IMR-90 (cell line): ENCODE measurements at regions not wholly inside any gene's neighbourhood (a gene's known extent, or its start where the extent isn't known, plus 50 kb on each side); places are given as distances from the start of the nearest gene placed in this dataset.

Experiments
- ATAC-seq: fragments of 200-7000 bp; cut with Tn5 transposase; 2 replicates; pipeline ENCODE4 v1.9.1; 2020; ENCODE audit warnings: low read depth, mild to moderate bottlenecking, moderate library complexity
- BruUV-seq: library from RNA; stranded (reverse); fragments of 400-500 nt; replicated peaks from 2 replicates; lab custom pipeline; 2021; lab: Mats Ljungman, UMichigan
- CTCF ChIA-PET: fragments of 300-600 bp; formaldehyde crosslinking; extraction: SDS; loops from one replicate; lab custom pipeline; 2021; ENCODE audit warnings: antibody characterized with exemption; lab: Yijun Ruan, JAX
- POLR2A ChIA-PET: fragments of 300-600 bp; sonication (Branson Sonifier 250); formaldehyde crosslinking; loops from one replicate; lab custom pipeline; 2022; ENCODE audit warnings: antibody characterized with exemption; ENCODE audit not compliant: unreplicated experiment; lab: Charles Lee
- DNase-seq: peaks from one replicate; pipeline ENCODE4 v3.0.0; 2013
- H2AFZ ChIP-seq: replicated peaks from 2 replicates; pipeline ENCODE3; 2013; ENCODE audit warnings: low read length, mild to moderate bottlenecking; ENCODE audit not compliant: poor library complexity
- H2AK5ac ChIP-seq: 2 replicates; pipeline ENCODE4 v1.6.1; 2013; ENCODE audit warnings: low read depth, low read length, inconsistent platforms
- H2AK9ac ChIP-seq: replicated peaks from 2 replicates; pipeline ENCODE3; 2013; ENCODE audit warnings: mild to moderate bottlenecking, low read depth, low read length, moderate library complexity; ENCODE audit not compliant: poor library complexity
- H2BK120ac ChIP-seq: 2 replicates; pipeline ENCODE4 v1.6.1; 2013; ENCODE audit warnings: low read depth, low read length, inconsistent platforms
- H2BK15ac ChIP-seq: 3 replicates; pipeline ENCODE4 v1.6.1; 2013; ENCODE audit warnings: low read depth, low read length, inconsistent platforms
- H2BK20ac ChIP-seq: 2 replicates; pipeline ENCODE4 v1.6.1; 2013; ENCODE audit warnings: low read depth, mild to moderate bottlenecking, inconsistent platforms, low read length, moderate library complexity
- H2BK5ac ChIP-seq: 2 replicates; pipeline ENCODE4 v1.6.1; 2013; ENCODE audit warnings: mild to moderate bottlenecking, low read depth, low read length, inconsistent platforms; ENCODE audit not compliant: poor library complexity, severe bottlenecking
- H3K14ac ChIP-seq: replicated peaks from 2 replicates; pipeline ENCODE4 v1.6.1; 2013; ENCODE audit warnings: low read depth, low read length, inconsistent platforms
- H3K18ac ChIP-seq: 2 replicates; pipeline ENCODE4 v1.6.1; 2013; ENCODE audit warnings: low read depth, low read length, control low read depth
- H3K23ac ChIP-seq: 2 replicates; pipeline ENCODE4 v1.6.1; 2013; ENCODE audit warnings: low read depth, low read length, inconsistent platforms
- H3K27ac ChIP-seq: 2 replicates; pipeline ENCODE4 v1.5.1; 2013; ENCODE audit warnings: mild to moderate bottlenecking, control low read depth, low read length; ENCODE audit not compliant: insufficient read depth
- H3K27me3 ChIP-seq: 2 replicates; pipeline ENCODE4 v1.6.1; 2013; ENCODE audit warnings: low read length; ENCODE audit not compliant: control insufficient read depth, insufficient read depth
- H3K36me3 ChIP-seq: 2 replicates; pipeline ENCODE4 v1.6.1; 2013; ENCODE audit warnings: low read length, mixed read lengths; ENCODE audit not compliant: control insufficient read depth, insufficient read depth
- H3K4ac ChIP-seq: 2 replicates; pipeline ENCODE4 v1.6.1; 2013; ENCODE audit warnings: low read depth, low read length, inconsistent platforms
- H3K4me1 ChIP-seq: 2 replicates; pipeline ENCODE4 v1.6.1; 2013; ENCODE audit warnings: low read length, mixed read lengths; ENCODE audit not compliant: control insufficient read depth, insufficient read depth
- H3K4me2 ChIP-seq: 2 replicates; pipeline ENCODE4 v1.6.1; 2013; ENCODE audit warnings: low read depth, mild to moderate bottlenecking, control low read depth, low read length, moderate library complexity
- H3K4me3 ChIP-seq: 2 replicates; pipeline ENCODE4 v1.5.1; 2013; ENCODE audit warnings: low read depth, mild to moderate bottlenecking, control low read depth, low read length, moderate library complexity; ENCODE audit not compliant: insufficient read depth
- H3K56ac ChIP-seq: 2 replicates; pipeline ENCODE4 v1.6.1; 2013; ENCODE audit warnings: low read length, inconsistent platforms; ENCODE audit not compliant: insufficient read depth; ENCODE audit errors: extremely low read depth
- H3K79me1 ChIP-seq, 2 experiments: 2 replicates each; pipeline ENCODE4 v1.6.1; 2013; ENCODE audit warnings: low read length in 2 of 2, inconsistent platforms in 1 of 2, low read depth in 1 of 2
- H3K9ac ChIP-seq: 2 replicates; pipeline ENCODE4 v1.6.1; 2013; ENCODE audit warnings: low read depth, low read length, control low read depth
- H3K9me1 ChIP-seq: 2 replicates; pipeline ENCODE4 v1.6.1; 2013; ENCODE audit warnings: low read length, inconsistent platforms; ENCODE audit not compliant: insufficient read depth
- H3K9me3 ChIP-seq: 2 replicates; pipeline ENCODE4 v1.6.1; 2013; ENCODE audit warnings: low read length; ENCODE audit not compliant: control insufficient read depth, insufficient read depth
- H4K20me1 ChIP-seq: 2 replicates; pipeline ENCODE4 v1.6.1; 2013; ENCODE audit warnings: low read length, inconsistent platforms; ENCODE audit not compliant: insufficient read depth
- H4K5ac ChIP-seq: 2 replicates; pipeline ENCODE4 v1.6.1; 2013; ENCODE audit warnings: mild to moderate bottlenecking, low read depth, low read length, control low read depth
- H4K8ac ChIP-seq, 2 experiments: 2 replicates each; pipeline ENCODE4 v1.6.1; 2013; ENCODE audit warnings: low read depth in 2 of 2, low read length in 2 of 2, control low read depth in 1 of 2, inconsistent platforms in 1 of 2
- H4K91ac ChIP-seq: 2 replicates; pipeline ENCODE4 v1.6.1; 2013; ENCODE audit warnings: low read depth, low read length, inconsistent platforms; ENCODE audit not compliant: insufficient read depth
- BHLHE40 ChIP-seq: fragments of 150-350 bp; IDR thresholded peaks from 2 replicates; pipeline ENCODE4 v1.6.1; 2016; ENCODE audit warnings: mild to moderate bottlenecking, low read depth, low read length
- CEBPB ChIP-seq: IDR thresholded peaks from 2 replicates; pipeline ENCODE4 v1.6.1; 2012; ENCODE audit warnings: low read depth, low read length, improper control_type of control experiment
- CHD1 ChIP-seq: IDR thresholded peaks from 2 replicates; pipeline ENCODE4 v1.6.1; 2012; ENCODE audit warnings: low read depth, low read length, improper control_type of control experiment
- CTCF ChIP-seq: conservative IDR thresholded peaks from 2 replicates; pipeline ENCODE4 v1.5.1; 2012; ENCODE audit warnings: mild to moderate bottlenecking, low read depth, low read length, improper control_type of control experiment
- ELK1 ChIP-seq: fragments of 150-350 bp; IDR thresholded peaks from 2 replicates; pipeline ENCODE4 v1.6.1; 2016; ENCODE audit warnings: low read depth, mild to moderate bottlenecking, low read length, moderate library complexity, borderline replicate concordance
- FOS ChIP-seq: fragments of 150-350 bp; IDR thresholded peaks from 2 replicates; pipeline ENCODE4 v1.6.1; 2016; ENCODE audit warnings: low read depth, low read length
- MAFK ChIP-seq: IDR thresholded peaks from 2 replicates; pipeline ENCODE4 v1.6.1; 2012; ENCODE audit warnings: low read depth, low read length, improper control_type of control experiment
- MAZ ChIP-seq: IDR thresholded peaks from 2 replicates; pipeline ENCODE4 v1.6.1; 2012; ENCODE audit warnings: low read depth, mild to moderate bottlenecking, low read length, improper control_type of control experiment, moderate library complexity, borderline replicate concordance
- MXI1 ChIP-seq: IDR thresholded peaks from 2 replicates; pipeline ENCODE4 v1.6.1; 2012; ENCODE audit warnings: low read depth, mild to moderate bottlenecking, low read length, moderate library complexity, borderline replicate concordance
- NFE2L2 ChIP-seq: fragments of 150-350 bp; IDR thresholded peaks from 2 replicates; pipeline ENCODE4 v1.6.1; 2016; ENCODE audit warnings: low read depth, mild to moderate bottlenecking, low read length
- POLR2A ChIP-seq: IDR thresholded peaks from 2 replicates; pipeline ENCODE4 v1.6.1; 2012; ENCODE audit warnings: mild to moderate bottlenecking, low read depth, low read length
- RAD21 ChIP-seq: IDR thresholded peaks from 2 replicates; pipeline ENCODE4 v1.6.1; 2012; ENCODE audit warnings: low read length, improper control_type of control experiment
- RCOR1 ChIP-seq: IDR thresholded peaks from 2 replicates; pipeline ENCODE4 v1.6.1; 2012; ENCODE audit warnings: mild to moderate bottlenecking, low read length, improper control_type of control experiment; ENCODE audit not compliant: insufficient replicate concordance
- RFX5 ChIP-seq: IDR thresholded peaks from 2 replicates; pipeline ENCODE4 v1.8.0; 2012; ENCODE audit warnings: low read depth, mild to moderate bottlenecking, low read length, moderate library complexity
- SMC3 ChIP-seq: fragments of 150-350 bp; IDR thresholded peaks from 2 replicates; pipeline ENCODE4 v1.6.1; 2016; ENCODE audit warnings: low read depth, mild to moderate bottlenecking, antibody characterized with exemption, low read length, moderate library complexity
- USF2 ChIP-seq: fragments of 150-350 bp; IDR thresholded peaks from 2 replicates; pipeline ENCODE4 v1.6.1; 2017; ENCODE audit warnings: mild to moderate bottlenecking, antibody characterized with exemption, low read length, low read depth
- WGBS, 2 experiments: methylation state at CpG; one replicate each; pipeline versions ENCODE4 v1.1.5 to v1.1.7; 2013; ENCODE audit warnings: missing lambda C conversion rate in 2 of 2; ENCODE audit not compliant: insufficient read length in 1 of 2; ENCODE audit errors: extremely low coverage in 2 of 2; 5-methylcytosine and 5-hydroxymethylcytosine counted together
- dilution Hi-C: fragments of 300-500 bp; cut with HindIII; formaldehyde crosslinking; loops from one replicate; pipeline ENCODE4 v1.14.3; 2018; ENCODE audit warnings: low sequenced_read_pairs; ENCODE audit not compliant: unreplicated experiment
- in situ Hi-C: fragments of 300-500 bp; cut with MboI; formaldehyde crosslinking; loops from 3 replicates; pipeline ENCODE4 v1.14.3; 2019; ENCODE audit warnings: low sequenced_read_pairs, inconsistent platforms, mixed read lengths
- intact Hi-C: fragments of 100-400 bp; cut with micrococcal nuclease; formaldehyde crosslinking; loops from 2 replicates; pipeline ENCODE4 v1.10.0; 2022

GRCh38 chr19:42655748-42656147, 61.0 kb upstream of the CEACAM8 start:
- POLR2A ChIA-PET: no interaction called here
- no TSS peak for BruUV-seq
- no peak overlapping the region for H3K4ac ChIP-seq

More at GRCh38 chr19:42655748-42656147, 61.0 kb upstream of the CEACAM8 start:
- Histone ChIP-seq H2BK5ac (no peak overlapping the region), H2AK5ac (no peak overlapping the region), H3K4me1 (no peaks in the 10 kb centered on the region), H3K9me3 (peaks cover 2% of the 10 kb centered on the region; the same call in 1 of the 2 replicates), H2AK9ac (no peak overlapping the region), H4K5ac (no peak overlapping the region), H3K79me1 (no peaks in the 10 kb centered on the region), H3K4me3 (no peak overlapping the region), H3K23ac (no peak overlapping the region), H4K8ac (no peak overlapping the region), H2BK120ac (no peak overlapping the region), H3K27me3 (peaks cover 22% of the 10 kb centered on the region), H3K9ac (no peak overlapping the region), H3K18ac (no peak overlapping the region), H3K14ac (no peak overlapping the region), H2BK20ac (no peak overlapping the region), H3K36me3 (no peaks in the 10 kb centered on the region), H2AFZ (no peak overlapping the region), H3K56ac (no peak overlapping the region), H2BK15ac (no peak overlapping the region), H4K91ac (no peak overlapping the region), H4K20me1 (no peaks in the 10 kb centered on the region), H3K9me1 (no peaks in the 10 kb centered on the region), H3K27ac (no peak overlapping the region), H3K4me2 (no peak overlapping the region)
- TF ChIP-seq USF2 (no peak), MXI1 (no peak), CEBPB (no peak), BHLHE40 (no peak), RCOR1 (no peak), NFE2L2 (no peak), CHD1 (no peak), RAD21 (no peak), SMC3 (no peak), MAFK (no peak), MAZ (no peak), ELK1 (no peak), RFX5 (no peak), POLR2A (no peak), CTCF (no peak), FOS (no peak)
- ATAC-seq (no peak), DNase-seq (no peak)
- dilution Hi-C loops (no loop called here), in situ Hi-C loops (no loop called here), intact Hi-C loops (no loop called here)
- CTCF ChIA-PET: no interaction called here
- no CpG with 5 or more reads among the region's 1 CpG for WGBS, 2 experiments
